ENCODE measurements at regions not wholly inside any gene's neighbourhood (a gene's known extent, or its start where the extent isn't known, plus 50 kb on each side); places are given as distances from the start of the nearest gene placed in this dataset.

DNA sequence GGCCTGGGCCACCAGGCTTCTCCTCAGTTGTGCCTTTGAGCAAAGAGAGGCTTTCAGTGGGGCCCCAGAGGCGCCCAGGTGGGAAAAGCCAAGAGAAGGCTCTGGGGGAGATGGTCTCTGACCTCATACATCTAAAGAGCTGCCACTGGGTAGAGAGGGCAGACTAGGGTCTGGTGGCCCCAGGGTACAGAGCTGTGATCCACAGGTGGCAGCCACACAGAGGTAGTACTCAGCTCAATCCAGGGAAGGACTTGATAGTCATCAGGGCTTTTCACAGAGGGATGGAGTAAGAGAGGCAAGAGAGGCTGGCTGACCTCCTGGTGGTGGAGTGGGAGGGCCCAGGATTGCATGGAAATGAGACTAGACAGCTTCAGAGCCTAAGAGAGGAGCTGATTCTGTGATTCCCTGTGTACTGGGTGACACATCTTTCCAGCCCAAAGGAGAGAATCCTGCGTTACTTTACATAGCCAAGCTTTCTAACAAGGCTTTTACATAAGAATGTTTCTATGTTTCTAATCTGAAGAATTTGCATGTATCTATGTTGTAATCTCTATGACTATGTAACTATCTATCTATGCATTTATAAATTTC is 53.2 kb upstream of the PJA1 start:
- TF ChIP-seq, protein P1, sequence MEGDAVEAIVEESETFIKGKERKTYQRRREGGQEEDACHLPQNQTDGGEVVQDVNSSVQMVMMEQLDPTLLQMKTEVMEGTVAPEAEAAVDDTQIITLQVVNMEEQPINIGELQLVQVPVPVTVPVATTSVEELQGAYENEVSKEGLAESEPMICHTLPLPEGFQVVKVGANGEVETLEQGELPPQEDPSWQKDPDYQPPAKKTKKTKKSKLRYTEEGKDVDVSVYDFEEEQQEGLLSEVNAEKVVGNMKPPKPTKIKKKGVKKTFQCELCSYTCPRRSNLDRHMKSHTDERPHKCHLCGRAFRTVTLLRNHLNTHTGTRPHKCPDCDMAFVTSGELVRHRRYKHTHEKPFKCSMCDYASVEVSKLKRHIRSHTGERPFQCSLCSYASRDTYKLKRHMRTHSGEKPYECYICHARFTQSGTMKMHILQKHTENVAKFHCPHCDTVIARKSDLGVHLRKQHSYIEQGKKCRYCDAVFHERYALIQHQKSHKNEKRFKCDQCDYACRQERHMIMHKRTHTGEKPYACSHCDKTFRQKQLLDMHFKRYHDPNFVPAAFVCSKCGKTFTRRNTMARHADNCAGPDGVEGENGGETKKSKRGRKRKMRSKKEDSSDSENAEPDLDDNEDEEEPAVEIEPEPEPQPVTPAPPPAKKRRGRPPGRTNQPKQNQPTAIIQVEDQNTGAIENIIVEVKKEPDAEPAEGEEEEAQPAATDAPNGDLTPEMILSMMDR (IDR thresholded peaks at IDR 0.05; ENCODE audit: control insufficient read depth, insufficient read depth, low read depth, low read length, missing control alignments): no peak
- DNase-seq (ENCODE audit: low read depth): no peak
- H3K4me3 ChIP-seq (ENCODE audit: control insufficient read depth, low read depth, low read length): no peak overlapping the region

DNA sequence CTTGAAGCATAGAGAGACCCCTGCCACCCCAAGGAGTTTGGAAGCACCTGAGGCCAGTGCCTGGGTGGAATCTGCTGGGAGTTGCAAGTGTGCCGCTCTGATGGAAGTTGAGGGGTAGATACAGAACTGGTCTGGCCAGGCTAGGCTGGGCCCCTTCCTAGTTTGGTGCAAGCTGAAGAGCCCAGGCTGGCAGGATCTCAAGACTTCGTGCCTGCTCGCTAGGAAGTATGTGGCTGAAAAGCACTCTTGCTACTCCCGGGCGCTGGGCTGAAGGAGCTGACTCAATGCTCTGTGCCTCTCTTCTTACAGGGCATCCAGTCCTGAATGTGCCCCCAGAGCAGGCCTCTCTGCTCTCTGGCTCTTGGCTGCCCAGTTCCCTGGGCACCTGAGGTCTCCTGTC is 51.7 kb upstream of the PJA1 start:
- H3K4me3 ChIP-seq (ENCODE audit: control insufficient read depth, low read depth, low read length): no peak overlapping the region
- TF ChIP-seq, protein P1 (IDR thresholded peaks at IDR 0.05; ENCODE audit: control insufficient read depth, insufficient read depth, low read depth, low read length, missing control alignments): no peak
- DNase-seq (ENCODE audit: low read depth): no peak

DNA sequence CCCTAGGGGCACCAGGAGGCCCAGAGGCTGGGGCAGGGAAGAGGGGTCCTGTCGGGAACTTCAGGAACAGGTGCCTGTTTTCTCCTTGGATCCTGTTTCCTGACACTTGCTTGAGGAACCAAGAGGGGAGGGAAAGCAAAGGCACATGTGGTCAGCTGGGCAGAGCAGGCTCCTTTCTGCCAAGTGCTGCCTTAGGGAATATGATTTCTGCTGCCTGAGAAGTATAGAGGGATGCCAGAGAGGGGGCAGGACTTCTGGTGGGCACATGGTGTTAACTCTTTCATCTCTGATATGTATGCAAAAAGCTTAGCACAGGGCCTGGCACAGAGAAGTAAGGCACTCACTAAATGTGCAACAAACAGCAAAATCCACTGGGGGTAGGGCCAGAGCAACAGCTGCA is 51.2 kb upstream of the PJA1 start:
- H3K4me3 ChIP-seq (ENCODE audit: control insufficient read depth, low read depth, low read length): no peak overlapping the region
- TF ChIP-seq, protein P1 (IDR thresholded peaks at IDR 0.05; ENCODE audit: control insufficient read depth, insufficient read depth, low read depth, low read length, missing control alignments): no peak
- DNase-seq (ENCODE audit: low read depth): no peak

DNA sequence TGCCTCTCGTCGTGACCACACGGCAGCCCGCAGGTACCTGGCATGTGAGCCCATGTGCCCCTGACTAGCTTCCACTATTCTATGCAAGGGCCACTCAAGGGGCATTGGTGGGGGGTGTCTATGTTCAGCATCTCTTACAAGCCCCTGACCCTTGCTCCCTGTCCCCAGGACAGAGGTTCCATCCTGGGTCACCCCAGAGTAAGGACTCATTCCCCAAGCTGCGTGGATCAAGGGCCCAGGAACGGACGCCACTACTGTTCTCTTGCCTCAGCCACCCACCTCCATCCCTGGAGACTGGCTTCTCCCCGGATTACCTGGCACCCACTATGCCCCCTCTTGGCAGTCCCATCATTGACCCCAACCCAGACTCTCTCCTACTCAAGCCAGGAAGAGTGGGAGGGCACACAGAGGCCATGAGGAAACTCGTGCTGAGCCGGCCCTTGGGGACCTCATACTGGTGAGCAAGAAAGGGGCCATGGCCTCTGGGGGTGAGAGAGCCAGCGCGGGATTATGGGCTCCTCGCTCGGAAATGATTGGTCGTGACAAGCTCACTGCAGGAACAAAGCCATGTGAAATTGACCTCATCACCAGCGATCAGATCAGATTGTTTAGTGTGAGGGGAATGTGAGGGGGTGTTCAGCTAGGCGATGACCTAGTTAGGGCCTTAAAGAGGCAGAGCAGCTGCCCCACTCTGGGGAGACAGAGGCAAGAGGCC is 50.1 kb upstream of the PJA1 start:
- DNase-seq (ENCODE audit: low read depth): no peak
- TF ChIP-seq, protein P1 (IDR thresholded peaks at IDR 0.05; ENCODE audit: control insufficient read depth, insufficient read depth, low read depth, low read length, missing control alignments): no peak
- H3K4me3 ChIP-seq (ENCODE audit: control insufficient read depth, low read depth, low read length): no peak overlapping the region
